ENCODE measurements at regions not wholly inside any gene's neighbourhood (a gene's known extent, or its start where the extent isn't known, plus 50 kb on each side); places are given as distances from the start of the nearest gene placed in this dataset.
A peak's percentile ranks its signal among the peaks of the same experiment; 100 is the strongest.

DNA sequence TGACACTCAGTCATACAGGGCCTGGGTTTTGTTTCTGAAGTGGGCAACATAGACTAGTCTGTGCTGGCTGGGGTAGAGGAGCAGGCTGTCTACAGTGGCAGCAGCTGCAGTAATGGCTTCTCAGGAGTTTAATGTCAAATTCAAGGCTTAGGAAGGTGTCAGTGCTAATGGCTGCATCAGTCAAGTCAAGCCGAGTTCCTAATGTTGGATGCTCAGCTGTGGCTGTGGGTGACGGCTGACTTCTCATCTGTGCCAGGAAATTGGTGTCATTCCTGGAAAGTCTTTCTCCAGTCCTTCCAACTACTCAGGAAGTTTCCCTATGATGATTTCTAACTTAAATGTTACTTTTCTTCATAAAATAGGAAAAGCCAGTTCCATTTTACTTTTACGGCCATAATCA lies 468.1 kb upstream of the IGFBP3 start:
- Histone ChIP-seq H3K79me1 (ENCODE audit: low read depth in 1 of 2, low read length in 2 of 2) (no peaks in the 10 kb centered on the region), H4K20me1 (ENCODE audit: insufficient read depth, low read length) (no peaks in the 10 kb centered on the region), H3K9me3 (ENCODE audit: control insufficient read depth, insufficient read depth, low read length) (no peaks in the 10 kb centered on the region; the same call in none of the 2 replicates), H3K27ac (ENCODE audit: insufficient read depth, low read length) (no peak overlapping the region), H3K56ac (ENCODE audit: extremely low read depth, insufficient read depth, low read length) (no peak overlapping the region), H3K36me3 (ENCODE audit: control insufficient read depth, insufficient read depth, low read length) (no peaks in the 10 kb centered on the region), H3K23ac (ENCODE audit: low read depth, low read length) (no peak overlapping the region), H2AK9ac (replicated peaks; ENCODE audit: low read depth, low read length, poor library complexity) (no peak overlapping the region), H2BK5ac (ENCODE audit: low read depth, low read length, poor library complexity, severe bottlenecking) (no peak overlapping the region), H3K4me1 (ENCODE audit: control insufficient read depth, insufficient read depth, low read length) (peaks cover 6% of the 10 kb centered on the region; the same call in 1 of the 2 replicates), H3K4me3 (ENCODE audit: insufficient read depth, low read depth, low read length) (no peak overlapping the region), H4K8ac (ENCODE audit: low read depth in 2 of 2, low read length in 2 of 2) (no peak overlapping the region), H3K9ac (ENCODE audit: low read depth, low read length) (no peak overlapping the region), H4K5ac (ENCODE audit: low read depth, low read length) (no peak overlapping the region; the same call in 1 of the 2 replicates), H3K4ac (ENCODE audit: low read depth, low read length) (0 out of 2 replicates have a peak overlapping the region, but pooled peaks have one; percentile 2), H4K91ac (ENCODE audit: insufficient read depth, low read depth, low read length) (no peak overlapping the region), H3K14ac (replicated peaks; ENCODE audit: low read depth, low read length) (no peak overlapping the region), H3K27me3 (ENCODE audit: control insufficient read depth, insufficient read depth, low read length) (no peaks in the 10 kb centered on the region; the same call in 1 of the 2 replicates), H2BK120ac (ENCODE audit: low read depth, low read length) (no peak overlapping the region), H2AFZ (replicated peaks; ENCODE audit: low read length, poor library complexity) (no peak overlapping the region), H2AK5ac (ENCODE audit: low read depth, low read length) (peak overlapping the region; percentile 64; the same call in 1 of the 2 replicates), H2BK20ac (ENCODE audit: low read depth, low read length) (no peak overlapping the region), H3K9me1 (ENCODE audit: insufficient read depth, low read length) (0 out of 2 replicates have a peak, but pooled peaks cover 4% of the 10 kb centered on the region), H2BK15ac (ENCODE audit: low read depth, low read length) (no peak overlapping the region; the same call in 2 of the 3 replicates), H3K4me2 (ENCODE audit: low read depth, low read length) (no peak overlapping the region), H3K18ac (ENCODE audit: low read depth, low read length) (no peak overlapping the region)
- ATAC-seq (ENCODE audit: low read depth), result no peak
- DNase-seq, result no peak
- BruUV-seq (replicated peaks), result no TSS peak
- intact Hi-C loops (cut with micrococcal nuclease) (no loop called here), in situ Hi-C loops (cut with MboI; ENCODE audit: low sequenced_read_pairs) (loop anchor here (10.0 kb wide), 1 partner anchor 546 kb away; no protein-coding TSS in a partner anchor), dilution Hi-C loops (cut with HindIII; ENCODE audit: low sequenced_read_pairs, unreplicated experiment) (no loop called here)
- POLR2A ChIA-PET (ENCODE audit: unreplicated experiment), result no interaction called here
- TF ChIP-seq BHLHE40 (IDR thresholded peaks at IDR 0.05; ENCODE audit: low read depth, low read length) (no peak), CEBPB (IDR thresholded peaks at IDR 0.05; ENCODE audit: low read depth, low read length) (no peak), CTCF (conservative IDR thresholded peaks at IDR 0.05; ENCODE audit: low read depth, low read length) (no peak), RAD21 (IDR thresholded peaks at IDR 0.05; ENCODE audit: low read length) (no peak), MAZ (IDR thresholded peaks at IDR 0.05; ENCODE audit: borderline replicate concordance, low read depth, low read length) (no peak), CHD1 (IDR thresholded peaks at IDR 0.05; ENCODE audit: low read depth, low read length) (no peak)
- WGBS, 2 experiments (ENCODE audit: extremely low coverage in 2 of 2, insufficient read length in 1 of 2), result 89% methylated on average over 3 of the region's 3 CpGs; no CpG with 5 or more reads in 1 of the 2 experiments
- CTCF ChIA-PET, result no interaction called here

Measured in IMR-90 (cell line).